Body of pancreas (tissue), 4 donors: ENCODE measurements at regions not wholly inside any gene's neighbourhood (a gene's known extent, or its start where the extent isn't known, plus 50 kb on each side); places are given as distances from the start of the nearest gene placed in this dataset.

Experiments
- ATAC-seq: fragments of 150-250 bp; one replicate; pipeline ENCODE4 v1.9.1; 2016
- DNase-seq, 4 donors: peaks; one replicate each; pipeline ENCODE4 v3.0.0-alpha.2; 2019
- H3K27ac ChIP-seq, 4 donors: fragments of 200-600 bp; sonication (generic); 1 replicate in 3 of 4; 2 replicates in 1 of 4; pipeline versions ENCODE4 v1.5.1 to v1.6.1; 2016 to 2019; ENCODE audit warnings: mild to moderate bottlenecking in 1 of 4, mixed read lengths in 1 of 4, moderate library complexity in 1 of 4
- H3K27me3 ChIP-seq, 2 donors: fragments of 200-600 bp; sonication (generic); one replicate each; pipeline ENCODE4 v1.6.0; 2016; ENCODE audit warnings: mild to moderate bottlenecking in 1 of 2
- H3K36me3 ChIP-seq, 2 donors: fragments of 200-600 bp; sonication (generic); replicated peaks in 1 of 2; 2 replicates each; pipeline ENCODE4 v1.5.1; 2016; ENCODE audit warnings: low read depth in 2 of 2; ENCODE audit not compliant: insufficient read depth in 1 of 2
- H3K4me1 ChIP-seq: fragments of 200-600 bp; sonication (generic); one replicate; pipeline ENCODE4 v1.6.0; 2016
- H3K4me3 ChIP-seq, 2 donors: fragments of 200-600 bp; sonication (generic); 1 replicate in 1 of 2; 2 replicates in 1 of 2; pipeline ENCODE4 v1.5.1; 2016 to 2019
- H3K9me3 ChIP-seq, 3 donors: fragments of 200-600 bp; sonication (generic); 1 replicate in 2 of 3; 2 replicates in 1 of 3; pipeline ENCODE4 v1.5.1; 2016
- POLR2A ChIP-seq, 3 donors: fragments of 450-650 bp; IDR thresholded peaks; one replicate each; pipeline ENCODE4 v1.6.1; 2016; ENCODE audit warnings: antibody characterized with exemption in 3 of 3, mild to moderate bottlenecking in 2 of 3
- WGBS, 2 donors: methylation state at CpG; one replicate each; pipeline ENCODE4 v1.1.5; 2017; 5-methylcytosine and 5-hydroxymethylcytosine counted together
- intact Hi-C: fragments of 100-400 bp; cut with DNase I; formaldehyde crosslinking; loops from one replicate; pipeline ENCODE4 v1.15.1; 2023
- TF ChIP-seq, protein P1 (sequence below), 7 experiments: fragments of 450-650 bp in 4 of 7; fragments of 200-600 bp in 3 of 7; sonication (generic) in 3 of 7; IDR thresholded peaks; one replicate each; pipeline ENCODE4 v1.5.1; 2016 to 2019; ENCODE audit warnings: antibody characterized with exemption in 7 of 7

DNA sequence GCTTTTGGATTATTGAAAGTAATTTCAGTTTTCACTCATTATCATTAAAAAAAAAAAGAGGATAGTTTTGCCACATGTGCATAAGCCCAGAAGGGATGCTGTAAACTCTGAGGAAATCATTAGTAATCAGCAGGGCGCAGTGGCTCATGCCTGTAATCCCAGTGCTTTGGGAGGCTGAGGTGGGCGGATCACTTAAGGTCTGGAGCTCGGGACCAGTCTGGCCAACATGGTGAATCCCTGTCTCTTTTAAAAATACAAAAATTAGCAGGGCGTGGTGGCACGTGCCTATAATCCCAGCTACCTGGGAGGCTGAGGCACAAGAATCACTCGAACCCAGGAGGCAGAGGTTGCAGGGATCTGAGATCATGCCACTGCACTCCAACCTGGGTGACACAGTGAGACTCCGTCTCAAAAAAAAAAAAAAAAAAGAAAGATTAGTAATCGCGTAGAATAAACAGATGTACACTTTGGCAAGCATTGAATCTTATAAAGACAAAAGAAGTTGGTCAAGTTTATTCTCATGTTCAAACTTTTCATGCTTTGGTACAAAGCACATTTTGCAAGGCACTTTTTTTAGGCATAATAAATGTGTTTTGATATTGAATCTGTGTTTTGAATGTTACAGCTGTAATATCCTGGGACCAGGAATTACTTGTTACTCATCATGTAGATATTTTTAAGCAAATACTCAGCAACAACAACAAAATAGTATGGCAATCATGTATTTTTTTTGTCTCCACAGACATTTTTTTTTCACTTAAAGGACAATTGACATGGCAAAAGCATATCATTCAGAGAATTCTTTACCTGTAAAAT is 93.2 kb upstream of the AGTR1 start:
- peaks cover 31% of the 10 kb centered on the region for H3K4me1 ChIP-seq
- H3K27me3 ChIP-seq = no peaks in the 10 kb centered on the region
- no peaks in the 10 kb centered on the region for H3K9me3 ChIP-seq
- ATAC-seq (no peak), DNase-seq (no peak)
- H3K4me3 ChIP-seq = no peak overlapping the region
- WGBS, 2 donors = 76 to 78% methylated on average over 9 of the region's 9 CpGs
- intact Hi-C loops = no loop called here
- H3K36me3 ChIP-seq = no peaks in the 10 kb centered on the region
- TF ChIP-seq, protein P1, sequence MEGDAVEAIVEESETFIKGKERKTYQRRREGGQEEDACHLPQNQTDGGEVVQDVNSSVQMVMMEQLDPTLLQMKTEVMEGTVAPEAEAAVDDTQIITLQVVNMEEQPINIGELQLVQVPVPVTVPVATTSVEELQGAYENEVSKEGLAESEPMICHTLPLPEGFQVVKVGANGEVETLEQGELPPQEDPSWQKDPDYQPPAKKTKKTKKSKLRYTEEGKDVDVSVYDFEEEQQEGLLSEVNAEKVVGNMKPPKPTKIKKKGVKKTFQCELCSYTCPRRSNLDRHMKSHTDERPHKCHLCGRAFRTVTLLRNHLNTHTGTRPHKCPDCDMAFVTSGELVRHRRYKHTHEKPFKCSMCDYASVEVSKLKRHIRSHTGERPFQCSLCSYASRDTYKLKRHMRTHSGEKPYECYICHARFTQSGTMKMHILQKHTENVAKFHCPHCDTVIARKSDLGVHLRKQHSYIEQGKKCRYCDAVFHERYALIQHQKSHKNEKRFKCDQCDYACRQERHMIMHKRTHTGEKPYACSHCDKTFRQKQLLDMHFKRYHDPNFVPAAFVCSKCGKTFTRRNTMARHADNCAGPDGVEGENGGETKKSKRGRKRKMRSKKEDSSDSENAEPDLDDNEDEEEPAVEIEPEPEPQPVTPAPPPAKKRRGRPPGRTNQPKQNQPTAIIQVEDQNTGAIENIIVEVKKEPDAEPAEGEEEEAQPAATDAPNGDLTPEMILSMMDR (IDR thresholded peaks at IDR 0.05) = no peak
- no peak for TF ChIP-seq POLR2A (IDR thresholded peaks at IDR 0.05)
- H3K27ac ChIP-seq = no peak overlapping the region

DNA sequence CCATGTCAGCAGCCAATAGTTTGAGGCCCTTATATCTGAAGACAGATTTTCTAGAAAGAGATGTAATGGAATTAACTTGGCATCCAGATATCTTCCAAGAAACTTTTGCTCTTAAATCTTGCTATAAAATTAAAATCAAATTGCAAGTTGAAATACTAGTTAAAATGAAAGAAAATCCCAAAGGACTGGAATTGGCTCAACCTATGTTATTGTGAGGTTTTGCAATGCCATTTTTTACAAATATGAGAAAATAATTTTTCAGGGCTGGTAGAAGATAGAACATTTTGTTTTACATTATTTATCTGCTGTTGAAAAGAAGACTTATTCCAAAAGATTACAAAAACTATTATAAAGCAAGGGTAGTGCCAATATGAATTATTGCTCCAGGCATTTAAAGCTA is 92.2 kb upstream of the AGTR1 start:
- Histone ChIP-seq H3K4me1 (peaks cover 27% of the 10 kb centered on the region), H3K4me3 (no peak overlapping the region), H3K9me3 (no peaks in the 10 kb centered on the region), H3K36me3 (no peaks in the 10 kb centered on the region), H3K27ac (no peak overlapping the region), H3K27me3 (no peaks in the 10 kb centered on the region)
- no peak for TF ChIP-seq POLR2A (IDR thresholded peaks at IDR 0.05)
- TF ChIP-seq, protein P1 (IDR thresholded peaks at IDR 0.05) = no peak
- intact Hi-C loops = no loop called here
- no peak for ATAC-seq
- DNase-seq = no peak

DNA sequence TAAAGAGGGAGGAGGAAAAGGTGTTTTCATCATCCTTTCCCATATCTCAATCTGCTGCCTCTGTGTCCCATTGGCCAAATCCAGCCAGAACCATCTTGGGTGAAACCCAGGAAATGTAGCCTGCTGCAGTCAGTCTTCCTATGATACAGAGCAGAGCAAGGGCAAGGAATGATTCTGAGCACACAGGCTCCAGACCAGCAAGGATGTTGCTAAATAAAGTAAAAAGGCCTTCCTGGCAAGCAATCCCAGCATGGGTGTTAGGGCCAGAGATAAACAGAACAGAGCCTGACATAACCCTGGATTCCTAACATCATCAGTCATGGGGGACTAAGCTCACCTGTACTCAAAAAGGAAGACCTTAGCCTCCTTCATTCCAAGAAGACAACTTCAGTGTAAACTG is 90.7 kb upstream of the AGTR1 start:
- TF ChIP-seq, protein P1 (IDR thresholded peaks at IDR 0.05) = no peak
- TF ChIP-seq POLR2A (IDR thresholded peaks at IDR 0.05) = no peak
- no peak overlapping the region for H3K4me3 ChIP-seq
- no peak overlapping the region for H3K27ac ChIP-seq
- H3K4me1 ChIP-seq = peaks cover 13% of the 10 kb centered on the region
- no peaks in the 10 kb centered on the region for H3K9me3 ChIP-seq
- no peaks in the 10 kb centered on the region for H3K27me3 ChIP-seq
- H3K36me3 ChIP-seq = no peaks in the 10 kb centered on the region
- intact Hi-C loops = no loop called here
- DNase-seq = peak in 1 of 4 donors; percentile 15
- ATAC-seq = no peak

DNA sequence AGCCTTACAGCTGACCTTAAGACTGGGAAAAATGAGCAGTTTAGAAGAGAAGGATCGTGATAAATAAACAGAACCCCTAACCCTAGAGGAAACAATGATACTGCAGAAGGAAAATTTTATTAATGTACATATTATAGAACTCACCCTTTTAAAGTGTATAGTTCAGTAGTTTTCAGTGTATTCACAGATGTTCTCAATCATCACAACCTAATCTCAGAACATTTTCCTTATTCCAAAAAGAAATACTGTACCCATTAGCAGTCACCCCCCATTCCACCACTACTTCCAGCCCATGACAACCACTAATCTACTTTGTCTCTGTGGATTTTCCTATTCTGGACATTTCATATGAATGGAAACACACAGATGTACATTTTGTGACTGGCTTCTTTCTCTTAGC is 90.2 kb upstream of the AGTR1 start:
- Histone ChIP-seq H3K36me3 (no peaks in the 10 kb centered on the region), H3K9me3 (no peaks in the 10 kb centered on the region), H3K4me3 (no peak overlapping the region), H3K4me1 (peaks cover 8% of the 10 kb centered on the region), H3K27ac (no peak overlapping the region), H3K27me3 (no peaks in the 10 kb centered on the region)
- 67 to 68% methylated on average over 1 of the region's 1 CpG for WGBS, 2 donors
- TF ChIP-seq POLR2A (IDR thresholded peaks at IDR 0.05) = no peak
- TF ChIP-seq, protein P1 (IDR thresholded peaks at IDR 0.05) = no peak
- DNase-seq (no peak), ATAC-seq (no peak)
- intact Hi-C loops = no loop called here

DNA sequence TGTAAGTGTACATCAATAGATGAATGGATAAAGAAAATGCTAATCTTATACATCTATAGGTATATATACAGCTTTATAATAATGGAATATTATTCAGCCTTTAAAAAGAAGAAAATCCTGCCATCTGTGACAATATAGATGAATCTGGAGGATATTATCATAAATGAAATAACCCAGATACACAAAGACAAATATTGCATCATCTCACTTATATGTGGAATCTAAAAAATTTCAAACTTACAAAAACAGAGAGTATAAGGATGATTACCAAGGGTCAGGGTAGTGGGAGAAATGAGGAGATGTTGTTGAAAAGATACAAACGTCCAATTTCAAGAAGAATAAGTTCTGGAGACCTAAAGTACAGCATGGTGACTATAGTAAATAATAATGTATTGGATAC is 85.4 kb upstream of the AGTR1 start:
- Histone ChIP-seq H3K4me1 (no peaks in the 10 kb centered on the region), H3K36me3 (no peaks in the 10 kb centered on the region), H3K27me3 (no peaks in the 10 kb centered on the region), H3K9me3 (no peaks in the 10 kb centered on the region), H3K27ac (no peak overlapping the region), H3K4me3 (no peak overlapping the region)
- WGBS, 2 donors = 54 to 56% methylated on average over 1 of the region's 1 CpG
- intact Hi-C loops = no loop called here
- ATAC-seq (no peak), DNase-seq (no peak)
- TF ChIP-seq, protein P1 (IDR thresholded peaks at IDR 0.05) = no peak
- no peak for TF ChIP-seq POLR2A (IDR thresholded peaks at IDR 0.05)
